ENCODE measurements at regions not wholly inside any gene's neighbourhood (a gene's known extent, or its start where the extent isn't known, plus 50 kb on each side); places are given as distances from the start of the nearest gene placed in this dataset.

- Histone ChIP-seq H3K27ac (no peak overlapping the region), H3K4me1 (no peaks in the 10 kb centered on the region), H3K27me3 (peaks cover 0 to 38% (median 19%) of the 10 kb centered on the region in 7 donors), H3K9me3 (no peaks in the 10 kb centered on the region), H3K4me3 (no peak overlapping the region), H3K36me3 (no peaks in the 10 kb centered on the region)
- TF ChIP-seq, protein P1, sequence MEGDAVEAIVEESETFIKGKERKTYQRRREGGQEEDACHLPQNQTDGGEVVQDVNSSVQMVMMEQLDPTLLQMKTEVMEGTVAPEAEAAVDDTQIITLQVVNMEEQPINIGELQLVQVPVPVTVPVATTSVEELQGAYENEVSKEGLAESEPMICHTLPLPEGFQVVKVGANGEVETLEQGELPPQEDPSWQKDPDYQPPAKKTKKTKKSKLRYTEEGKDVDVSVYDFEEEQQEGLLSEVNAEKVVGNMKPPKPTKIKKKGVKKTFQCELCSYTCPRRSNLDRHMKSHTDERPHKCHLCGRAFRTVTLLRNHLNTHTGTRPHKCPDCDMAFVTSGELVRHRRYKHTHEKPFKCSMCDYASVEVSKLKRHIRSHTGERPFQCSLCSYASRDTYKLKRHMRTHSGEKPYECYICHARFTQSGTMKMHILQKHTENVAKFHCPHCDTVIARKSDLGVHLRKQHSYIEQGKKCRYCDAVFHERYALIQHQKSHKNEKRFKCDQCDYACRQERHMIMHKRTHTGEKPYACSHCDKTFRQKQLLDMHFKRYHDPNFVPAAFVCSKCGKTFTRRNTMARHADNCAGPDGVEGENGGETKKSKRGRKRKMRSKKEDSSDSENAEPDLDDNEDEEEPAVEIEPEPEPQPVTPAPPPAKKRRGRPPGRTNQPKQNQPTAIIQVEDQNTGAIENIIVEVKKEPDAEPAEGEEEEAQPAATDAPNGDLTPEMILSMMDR (IDR thresholded peaks at IDR 0.05), result no peak
- no peak for DNase-seq
- intact Hi-C loops (cut with DNase I), result no loop called here
- no peak for ATAC-seq
- WGBS, 2 donors, result 49 to 63% methylated on average over 8 of the region's 8 CpGs
Observed at GRCh38 chr10:125533866-125534265, 149.1 kb downstream of the TEX36 start.

DNA sequence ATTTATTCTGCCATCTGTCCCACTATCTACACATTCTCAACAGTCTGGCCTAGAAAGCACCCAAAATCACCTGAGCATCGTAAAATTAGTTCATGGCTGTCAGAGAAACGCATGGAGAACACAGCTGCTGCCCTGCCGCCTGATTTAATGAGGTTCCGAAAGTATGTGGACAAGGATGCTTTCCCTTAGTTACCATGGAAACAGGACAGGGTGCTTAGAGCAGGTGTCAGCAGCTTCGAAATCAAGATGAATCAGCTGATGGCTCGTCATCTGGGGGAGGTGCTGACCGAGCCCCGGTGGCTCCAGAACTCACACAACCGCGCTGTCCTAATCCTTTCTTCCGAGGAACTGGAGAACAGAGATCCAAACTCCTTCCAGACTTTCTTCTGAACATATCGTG lies 151.5 kb downstream of the TEX36 start:
- no peak for DNase-seq
- TF ChIP-seq, protein P1 (IDR thresholded peaks at IDR 0.05), result no peak
- Histone ChIP-seq H3K27me3 (peaks cover 0 to 33% (median 14%) of the 10 kb centered on the region in 7 donors), H3K27ac (no peak overlapping the region), H3K36me3 (no peaks in the 10 kb centered on the region), H3K4me1 (no peaks in the 10 kb centered on the region), H3K9me3 (no peaks in the 10 kb centered on the region), H3K4me3 (no peak overlapping the region)
- ATAC-seq, result no peak
- intact Hi-C loops (cut with DNase I), result no loop called here
- WGBS, 2 donors, result 67 to 72% methylated on average over 12 of the region's 12 CpGs

- Histone ChIP-seq H3K27ac (no peak overlapping the region), H3K36me3 (no peaks in the 10 kb centered on the region), H3K27me3 (peaks cover 0 to 3% (median 0%) of the 10 kb centered on the region in 7 donors), H3K4me3 (no peak overlapping the region), H3K4me1 (no peaks in the 10 kb centered on the region), H3K9me3 (peaks cover 0 to 6% (median 0%) of the 10 kb centered on the region in 11 donors)
- ATAC-seq, result no peak
- TF ChIP-seq, protein P1 (IDR thresholded peaks at IDR 0.05), result no peak
- 72 to 85% methylated on average over 10 of the region's 10 CpGs for WGBS, 2 donors
- DNase-seq, result no peak
- intact Hi-C loops (cut with DNase I), result no loop called here
Observed at GRCh38 chr10:125523347-125523746, 159.6 kb downstream of the TEX36 start.

GRCh38 chr10:125521721-125522680 lies 161.0 kb downstream of the TEX36 start:
- H3K36me3 ChIP-seq, result no peaks in the 10 kb centered on the region
- DNase-seq, result no peak
- intact Hi-C loops (cut with DNase I), result no loop called here
- TF ChIP-seq, protein P1 (IDR thresholded peaks at IDR 0.05), result peak in 7 of 9 donors; percentile 18 to 60 (median 48)
- WGBS, 2 donors, result 33 to 53% methylated on average over 17 of the region's 17 CpGs
- H3K4me1 ChIP-seq, result no peaks in the 10 kb centered on the region
- H3K27me3 ChIP-seq, result peaks cover 0 to 7% (median 0%) of the 10 kb centered on the region in 7 donors
- no peak overlapping the region for H3K27ac ChIP-seq
- ATAC-seq, result no peak
- peaks cover 0 to 6% (median 0%) of the 10 kb centered on the region in 11 donors for H3K9me3 ChIP-seq
- H3K4me3 ChIP-seq, result no peak overlapping the region
